CD1c-positive myeloid dendritic cell (primary cell): ENCODE measurements at regions not wholly inside any gene's neighbourhood (a gene's known extent, or its start where the extent isn't known, plus 50 kb on each side); places are given as distances from the start of the nearest gene placed in this dataset.

ENCODE experiments used
- DNase-seq: peaks from one replicate; pipeline ENCODE4 v3.0.0-alpha.2; 2016; ENCODE audit errors: extremely low spot score

DNA sequence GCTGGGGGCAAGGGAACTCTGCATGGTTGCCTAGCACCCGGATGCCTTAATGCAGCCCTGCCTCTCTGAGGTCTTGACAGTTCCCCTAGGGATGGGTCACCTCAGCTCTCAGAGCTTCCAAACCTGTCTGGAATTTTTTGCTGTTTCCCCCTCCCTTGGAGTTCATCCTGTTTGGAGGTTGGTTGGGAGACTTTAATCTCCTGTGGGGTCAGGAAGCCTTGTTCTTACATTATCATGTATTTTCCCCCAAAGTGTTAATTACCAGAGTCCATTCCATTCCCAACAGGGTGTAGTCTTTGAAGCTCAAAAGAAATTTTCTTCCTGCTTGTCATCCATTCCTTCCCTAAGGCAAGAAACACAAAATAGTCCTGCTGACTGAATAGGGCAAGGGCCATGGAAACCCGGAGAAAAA lies 150.3 kb upstream of the SPRY4 start:
- DNase-seq: no peak

DNA sequence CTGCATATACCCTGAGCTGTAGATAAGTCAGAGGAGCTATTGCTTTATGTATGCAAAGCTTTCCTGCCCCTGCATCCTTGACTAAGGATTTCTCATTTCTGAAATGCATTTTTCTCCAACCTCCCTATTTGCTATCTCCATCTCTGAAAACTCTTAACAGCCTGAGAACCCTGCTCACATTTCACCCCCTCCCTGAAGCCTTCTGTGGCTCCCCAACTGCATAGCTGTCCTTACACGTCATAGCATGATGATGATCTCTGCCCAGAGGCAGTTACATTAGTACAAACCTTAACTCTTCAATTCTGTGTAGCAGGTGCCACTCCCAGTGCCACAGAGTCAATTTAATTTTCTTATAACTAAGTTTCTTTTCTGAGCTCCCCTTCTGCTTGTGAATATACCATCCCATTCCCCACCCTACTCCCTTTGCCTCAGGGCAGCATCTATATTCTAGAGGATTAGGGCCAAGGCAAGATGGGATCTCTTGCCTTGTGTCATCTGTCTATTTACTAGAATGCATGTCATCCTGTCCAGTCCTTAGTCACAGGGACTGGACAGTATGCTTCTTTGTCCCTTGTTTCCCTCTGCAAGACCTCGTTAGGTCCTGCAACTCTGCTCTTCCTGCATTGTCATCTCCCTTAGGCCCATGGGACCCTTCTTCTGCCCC lies 149.7 kb upstream of the SPRY4 start:
- DNase-seq: no peak

DNA sequence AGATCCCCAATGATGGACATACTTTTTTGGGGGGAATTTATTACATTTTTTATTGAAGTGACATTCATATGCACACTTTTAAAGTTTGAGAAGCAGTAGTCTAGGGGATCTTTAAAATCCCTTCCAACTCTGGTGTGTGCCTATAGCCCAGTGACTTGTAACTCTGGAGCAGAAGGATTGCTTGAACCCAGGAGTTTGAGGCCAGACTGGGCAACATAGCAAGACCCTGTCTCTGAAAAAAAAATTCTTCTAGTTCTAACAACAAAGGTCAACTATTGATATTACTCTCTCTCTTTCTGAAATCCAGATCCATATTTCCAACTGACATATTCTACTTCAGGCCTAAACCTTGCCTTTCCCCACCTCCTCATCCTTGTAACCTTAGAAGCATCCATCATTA lies 148.2 kb upstream of the SPRY4 start:
- DNase-seq: no peak

DNA sequence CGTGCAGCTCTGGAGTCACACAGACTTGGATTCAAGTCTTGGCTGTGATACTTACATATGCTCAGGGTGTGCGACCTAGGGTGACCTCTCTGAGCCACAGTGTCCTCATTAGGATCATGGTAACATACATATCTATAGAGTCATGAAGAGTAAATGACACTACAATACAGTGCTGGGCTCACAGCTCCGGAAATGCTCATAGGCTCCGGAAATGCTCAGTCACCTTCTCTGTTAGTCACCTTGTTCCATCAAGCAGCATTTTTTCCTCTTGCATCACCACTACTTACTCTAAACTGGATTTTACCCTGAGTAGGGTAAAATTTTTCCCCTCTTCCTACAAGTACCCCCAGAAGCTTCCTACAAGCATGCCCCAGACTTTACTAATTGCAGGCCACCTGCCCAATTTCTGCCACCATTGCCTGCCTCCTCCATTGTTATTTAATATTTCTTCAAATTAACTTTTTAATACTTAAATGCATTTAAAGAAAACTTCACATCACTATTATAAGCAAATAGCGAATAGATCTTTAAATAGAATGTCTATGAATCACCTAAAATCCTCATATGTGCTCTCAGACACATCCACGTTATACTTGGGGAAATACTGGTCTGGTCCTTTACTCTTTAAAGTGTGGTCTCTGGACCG lies 147.6 kb upstream of the SPRY4 start:
- DNase-seq: no peak

DNA sequence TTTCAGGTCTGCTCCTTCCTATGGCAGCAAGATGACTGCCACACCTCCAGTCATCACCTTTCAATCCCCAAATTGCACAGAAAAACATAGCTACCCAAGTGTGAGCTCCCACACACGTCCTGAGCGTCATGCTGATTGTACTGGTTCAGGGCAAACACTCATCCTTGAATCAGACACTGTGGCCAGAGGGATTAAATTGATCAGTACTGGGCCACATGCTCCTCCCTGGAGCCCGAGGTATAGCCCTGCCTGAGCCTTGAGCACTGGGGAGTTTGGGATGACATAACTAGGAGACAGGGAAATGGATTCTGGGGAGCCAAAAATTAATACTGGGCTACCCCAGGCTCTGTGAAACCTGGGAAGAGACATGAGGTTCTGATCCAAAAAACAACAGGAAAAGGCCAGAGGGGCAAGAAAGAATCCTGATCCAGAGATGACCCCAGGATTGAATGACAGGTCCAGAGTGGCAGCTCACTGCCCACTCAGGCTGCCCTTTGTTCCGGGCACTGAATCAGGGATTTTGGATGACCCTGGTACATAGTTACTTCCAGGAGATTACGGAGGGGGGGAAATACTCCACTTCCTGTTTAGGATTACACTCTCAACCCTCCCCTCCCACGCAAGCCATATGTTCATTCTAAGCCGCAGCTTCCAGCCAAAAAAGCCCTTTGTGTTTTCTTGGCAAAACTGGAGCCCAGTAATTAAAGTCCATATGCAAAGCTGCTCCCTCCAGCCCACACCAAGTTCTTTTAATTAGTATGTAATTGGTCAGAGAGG lies 141.6 kb upstream of the SPRY4 start:
- peak; percentile 49 for DNase-seq

DNA sequence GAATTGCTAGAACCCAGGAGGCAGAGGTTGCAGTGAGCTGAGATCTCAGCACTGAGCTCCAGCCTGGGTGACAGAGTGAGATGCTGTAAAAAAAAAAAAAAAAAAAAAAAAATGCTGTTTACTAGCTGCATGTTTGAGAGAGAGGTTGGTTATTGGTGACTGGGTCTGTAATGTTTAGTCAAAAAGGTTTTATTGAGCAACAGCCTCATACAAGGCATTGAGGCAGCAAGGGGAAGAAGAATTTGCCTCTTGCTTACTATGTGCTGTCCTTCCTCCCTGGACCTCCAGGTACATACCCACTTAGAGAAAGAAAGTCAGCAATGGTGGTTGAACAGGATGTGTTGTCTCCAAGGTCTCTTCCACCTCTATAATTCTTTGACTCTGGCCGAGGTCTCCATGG lies 140.7 kb upstream of the SPRY4 start:
- no peak for DNase-seq

DNA sequence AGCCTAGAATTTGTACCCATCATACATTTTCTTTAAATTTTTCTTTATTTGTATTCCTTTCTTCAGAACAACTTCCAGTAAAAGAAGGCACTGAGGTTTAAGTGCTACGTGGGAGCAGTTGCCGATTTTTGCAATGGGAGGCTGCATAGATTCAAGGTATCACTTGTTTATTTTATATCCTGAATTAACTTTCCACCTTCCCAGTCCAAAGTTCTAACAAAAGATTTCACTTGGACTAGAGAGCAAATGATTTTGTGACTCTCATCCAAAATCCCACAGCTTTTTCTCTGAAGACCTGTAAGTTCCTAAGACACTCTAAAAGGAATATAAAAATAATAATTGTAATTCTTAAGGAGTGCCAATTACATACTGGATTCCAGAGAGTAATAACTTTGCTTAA lies 139.1 kb upstream of the SPRY4 start:
- no peak for DNase-seq

DNA sequence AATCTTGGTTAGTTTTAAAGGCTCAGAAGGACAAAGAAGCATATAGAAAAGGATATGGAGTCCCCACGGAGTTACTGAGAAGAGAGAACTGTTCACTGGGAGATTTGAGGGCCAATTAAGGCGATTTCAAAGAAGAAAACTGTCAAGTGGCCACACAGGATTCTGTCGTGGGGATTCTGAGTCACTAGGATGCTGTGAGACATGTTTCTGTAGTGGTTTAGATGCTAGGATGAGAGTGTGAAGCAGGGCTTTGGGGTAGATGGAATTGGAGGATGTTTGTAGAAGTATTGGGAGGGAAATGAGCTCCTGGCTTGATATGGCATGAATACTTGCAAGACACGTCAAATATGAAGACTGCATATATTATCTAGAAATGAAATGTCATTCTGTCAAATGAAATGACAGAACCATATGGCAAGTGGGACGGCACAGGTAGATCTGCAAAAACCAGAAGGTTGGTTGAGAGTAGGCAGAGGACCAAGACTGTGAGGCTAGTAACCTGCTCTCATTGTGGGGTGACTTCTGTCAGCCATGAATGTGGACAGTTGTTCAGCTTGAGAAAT lies 136.3 kb upstream of the SPRY4 start:
- DNase-seq: no peak

DNA sequence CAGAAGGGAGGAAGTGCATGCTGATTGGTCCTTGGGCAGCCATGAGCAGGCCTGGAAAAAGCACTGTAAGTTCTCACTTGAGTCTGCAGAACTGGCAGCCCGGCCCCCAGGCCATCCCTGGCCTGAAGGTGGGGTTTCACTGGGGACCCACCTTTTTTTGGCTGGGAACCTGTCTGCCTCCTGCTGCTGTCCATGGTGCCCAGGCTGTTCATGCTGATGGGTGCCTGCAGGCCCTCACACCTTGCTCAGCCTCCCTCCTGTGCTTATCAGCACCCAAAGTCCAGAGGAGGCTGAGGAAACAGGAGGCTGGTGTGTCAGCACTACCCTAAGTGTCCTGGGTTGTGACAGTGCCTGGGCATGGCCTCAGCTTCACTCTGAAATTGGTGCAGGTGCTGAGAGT lies 134.4 kb upstream of the SPRY4 start:
- no peak for DNase-seq

DNA sequence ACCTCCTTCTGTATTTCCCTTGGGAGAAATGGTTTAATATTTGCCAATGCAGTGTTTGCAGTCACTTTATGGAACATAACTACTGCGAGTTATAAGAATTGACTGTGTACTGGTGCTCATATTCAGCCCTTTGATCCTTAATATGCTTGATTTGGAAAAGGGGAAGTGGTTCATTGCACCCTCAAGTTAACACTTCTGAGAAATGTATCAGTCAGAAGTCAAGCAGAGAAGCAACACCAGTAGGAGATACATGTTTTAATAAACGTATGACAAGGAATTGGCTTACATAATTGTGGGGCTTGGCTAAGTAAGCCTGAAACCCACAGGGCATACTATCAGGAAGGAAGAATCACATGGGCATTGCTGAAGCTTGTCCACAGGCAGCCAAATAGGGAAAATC lies 131.0 kb upstream of the SPRY4 start:
- DNase-seq: peak; percentile 58

DNA sequence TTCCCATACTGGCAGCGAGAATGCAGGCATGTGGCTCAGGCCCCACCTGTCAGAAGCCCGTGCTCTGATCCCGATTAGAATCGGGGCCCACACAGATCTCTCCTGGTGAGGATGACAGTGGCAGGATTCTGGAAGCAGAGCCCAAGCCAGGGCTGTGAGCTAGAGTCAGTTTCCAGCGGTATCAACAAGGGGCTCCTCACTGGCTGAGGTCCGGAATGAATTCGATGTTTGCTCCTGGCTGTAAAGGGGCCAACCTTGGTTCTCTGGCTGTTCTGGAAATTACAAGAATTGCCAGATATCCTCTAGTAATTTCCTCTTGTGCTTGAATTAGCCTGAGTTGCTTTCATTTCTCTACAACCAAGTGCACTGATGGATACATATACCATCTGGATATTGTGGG lies 129.1 kb upstream of the SPRY4 start:
- no peak for DNase-seq

DNA sequence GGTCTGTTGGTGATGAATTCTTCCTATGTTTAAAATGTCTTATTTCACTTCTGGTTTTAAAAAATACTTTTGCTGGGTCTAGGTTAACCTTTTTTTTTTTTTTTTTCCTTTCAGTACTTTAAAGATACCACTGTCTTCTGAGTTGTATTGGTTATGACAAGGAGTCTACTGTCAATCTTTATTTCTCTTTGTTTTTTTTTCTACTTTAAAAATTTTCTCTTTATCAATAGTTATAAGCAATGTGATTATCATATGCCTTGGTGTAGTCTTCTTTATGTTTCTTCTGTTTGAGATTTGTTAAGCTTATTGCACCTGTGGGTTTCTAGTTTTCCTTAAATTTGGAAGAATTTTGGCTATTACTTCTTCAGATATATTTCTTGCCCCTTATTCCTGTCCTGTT lies 125.6 kb upstream of the SPRY4 start:
- DNase-seq: no peak

DNA sequence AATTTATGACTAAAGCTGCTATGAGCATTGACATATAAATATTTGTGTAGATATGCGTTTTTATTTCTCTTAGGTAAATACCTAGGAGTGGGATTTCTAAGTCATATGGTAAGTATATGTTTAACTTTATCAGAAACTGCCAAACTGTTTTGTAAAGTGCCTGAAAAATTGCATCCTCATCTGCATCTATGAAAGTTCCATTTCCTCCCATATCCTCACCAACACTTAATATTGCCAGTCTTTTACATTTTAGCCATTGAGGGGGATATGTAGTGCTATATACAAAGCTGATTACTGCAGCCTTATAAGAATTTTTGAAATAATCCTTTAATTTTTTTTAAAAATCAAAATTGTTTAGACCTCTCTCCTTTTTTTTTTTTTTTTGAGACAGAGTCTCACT lies 123.1 kb upstream of the SPRY4 start:
- no peak for DNase-seq

DNA sequence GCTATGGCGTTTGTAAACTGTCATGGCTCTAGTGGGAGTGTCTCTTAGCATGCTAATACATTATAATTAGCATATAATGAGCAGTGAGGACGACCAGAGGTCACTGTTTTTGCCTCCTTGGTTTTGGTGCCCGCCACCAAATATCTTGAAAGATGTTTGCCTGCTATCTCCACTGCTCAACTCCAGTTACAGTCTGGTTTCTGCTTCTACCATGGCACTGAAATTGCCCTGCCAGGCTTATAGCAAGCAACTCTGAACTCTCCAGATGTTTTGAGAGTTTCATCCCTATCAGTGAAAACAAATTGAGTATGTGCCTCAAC lies 122.1 kb upstream of the SPRY4 start:
- no peak for DNase-seq

DNA sequence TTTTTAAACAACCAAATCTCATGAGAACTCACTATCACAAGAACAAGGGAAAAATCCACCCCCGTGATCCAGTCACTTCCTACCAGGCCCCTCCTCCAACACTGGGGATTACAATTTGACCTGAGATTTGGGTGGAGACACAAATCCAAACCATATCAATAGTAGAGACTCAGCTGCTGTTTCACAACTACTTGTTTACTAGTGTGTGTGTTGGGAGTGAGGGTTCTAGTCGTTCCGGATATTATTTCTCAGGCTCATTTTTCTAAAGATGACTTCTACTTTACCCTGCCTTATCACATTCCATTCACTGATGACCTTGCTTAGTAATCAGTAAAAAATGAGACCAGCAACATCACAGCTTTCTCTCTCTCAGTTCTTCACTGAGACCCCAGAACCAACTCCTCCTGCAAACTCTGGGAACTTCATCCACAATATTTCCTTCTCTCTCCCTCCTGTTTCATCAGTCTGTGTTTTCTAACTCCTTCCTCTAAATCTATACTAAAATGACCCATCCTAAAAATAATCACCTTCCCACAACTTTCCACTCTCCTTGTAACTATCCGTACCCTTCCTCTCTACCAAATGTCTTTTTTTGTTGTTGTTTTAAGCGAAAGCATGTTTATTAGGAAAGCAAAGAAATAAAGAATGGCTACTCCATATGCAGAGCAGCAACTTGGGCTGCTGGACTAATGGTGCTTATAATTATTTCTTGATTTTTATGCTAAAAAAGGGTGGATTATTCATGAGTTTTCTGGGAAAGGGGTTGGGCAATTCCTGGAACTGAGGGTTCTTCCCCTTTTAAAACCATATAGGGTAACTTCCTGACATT lies 121.5 kb upstream of the SPRY4 start:
- DNase-seq: peak; percentile 47

DNA sequence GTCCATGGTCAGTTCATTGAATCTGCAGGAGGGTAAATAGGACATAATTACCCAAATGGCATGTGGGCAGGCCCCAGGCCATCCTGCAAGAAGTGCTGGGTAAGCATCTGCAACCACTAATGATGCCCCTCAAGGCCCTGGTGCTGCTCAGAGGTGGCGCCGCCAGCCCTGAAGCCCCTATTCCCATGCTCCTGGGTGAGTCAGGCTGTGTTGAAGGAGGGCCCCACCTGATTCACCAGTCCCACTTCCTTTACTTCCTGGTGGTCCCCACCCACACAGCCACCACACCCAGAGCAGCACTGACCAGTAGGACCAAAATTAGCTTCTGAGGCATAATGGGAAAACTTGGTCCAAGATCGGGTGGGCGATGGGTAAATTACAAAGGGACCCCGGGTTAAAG lies 120.4 kb upstream of the SPRY4 start:
- no peak for DNase-seq

DNA sequence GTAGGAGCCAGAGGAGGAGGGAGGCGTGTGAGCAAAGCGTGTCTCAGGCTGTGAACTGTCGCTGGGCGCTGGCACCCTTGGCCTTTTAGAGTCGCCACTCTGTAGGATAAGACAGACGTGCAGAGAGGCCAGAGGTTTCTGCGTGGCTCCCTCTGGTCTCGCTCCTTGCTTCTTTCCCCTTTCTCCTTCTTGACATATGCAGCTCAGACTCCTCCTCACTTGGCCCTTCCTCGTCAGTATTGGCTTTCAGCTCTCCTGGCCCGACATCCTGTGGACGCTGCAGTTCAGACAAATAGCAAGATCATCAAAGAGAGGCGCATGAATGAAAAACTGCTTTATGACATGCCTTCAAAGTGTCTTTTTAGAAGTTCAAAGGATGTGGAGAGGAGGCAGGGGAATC lies 116.8 kb upstream of the SPRY4 start:
- no peak for DNase-seq

DNA sequence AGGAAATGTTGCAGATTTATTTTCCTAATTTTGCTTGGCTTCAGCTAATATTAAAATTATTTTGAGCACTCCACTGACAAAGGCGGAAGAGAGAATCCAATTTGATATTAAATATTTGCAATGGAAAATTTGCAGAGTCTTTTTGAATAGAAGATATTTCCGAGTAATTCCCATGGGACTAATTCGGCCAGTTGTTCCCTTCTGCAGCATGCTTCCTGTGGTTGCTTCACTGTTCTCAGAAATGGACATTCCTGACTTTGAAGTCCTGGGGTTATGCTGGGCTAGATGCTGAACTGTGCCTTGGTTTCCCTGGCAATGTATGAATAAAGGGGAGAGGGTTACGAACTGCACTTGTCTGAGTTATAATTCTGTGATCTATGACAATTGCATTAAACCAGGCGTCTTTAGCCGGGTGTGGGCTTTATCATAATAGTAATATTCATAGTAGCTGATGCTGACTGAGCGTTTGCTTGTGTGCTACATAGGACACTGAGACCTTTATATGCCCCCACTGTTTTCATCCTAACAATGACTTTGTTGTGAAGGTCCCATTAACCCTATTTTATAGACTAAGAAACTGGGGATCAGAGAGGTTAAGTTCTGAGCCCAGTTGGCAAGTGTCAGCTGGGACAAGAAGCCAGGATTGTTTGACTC lies 114.5 kb upstream of the SPRY4 start:
- no peak for DNase-seq

DNA sequence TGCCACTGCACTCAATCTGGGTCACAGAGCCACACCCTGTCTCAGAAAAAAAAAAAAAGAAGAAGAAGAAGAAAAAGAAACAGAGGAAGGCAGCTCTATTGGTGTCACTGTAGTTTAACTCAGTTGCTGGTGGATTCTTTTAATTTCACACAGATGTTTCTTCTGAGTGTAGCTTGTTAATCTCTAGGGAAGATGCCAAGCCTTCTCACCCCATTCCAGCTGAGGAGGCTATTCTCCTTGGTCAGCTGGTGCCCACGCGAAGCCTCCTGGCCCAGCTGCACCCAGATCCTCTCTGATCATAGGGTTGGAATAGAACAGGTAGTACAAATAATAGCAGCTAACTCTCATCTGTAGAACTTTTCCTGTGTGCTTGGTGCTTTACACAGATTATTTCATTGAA lies 113.8 kb upstream of the SPRY4 start:
- DNase-seq: no peak

DNA sequence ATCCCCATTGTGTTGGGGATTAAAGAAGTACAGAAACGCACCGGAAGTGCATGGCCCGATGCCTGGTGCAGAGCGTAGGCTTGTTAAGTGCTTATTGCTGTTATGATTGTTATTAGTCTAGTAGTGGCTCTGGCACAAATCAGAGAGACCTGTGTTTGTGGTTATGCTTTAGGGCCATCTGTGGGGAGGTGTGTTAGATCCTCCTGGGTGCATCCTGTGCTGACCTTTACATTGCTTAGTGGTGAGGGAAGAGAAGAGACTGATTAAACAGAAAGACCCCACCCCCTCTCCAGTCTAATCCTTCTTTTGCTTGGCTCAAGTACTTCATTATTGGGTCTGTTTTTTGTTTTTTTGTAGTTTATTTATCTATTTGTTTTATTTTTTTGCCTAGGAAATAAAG lies 112.7 kb upstream of the SPRY4 start:
- DNase-seq: no peak

DNA sequence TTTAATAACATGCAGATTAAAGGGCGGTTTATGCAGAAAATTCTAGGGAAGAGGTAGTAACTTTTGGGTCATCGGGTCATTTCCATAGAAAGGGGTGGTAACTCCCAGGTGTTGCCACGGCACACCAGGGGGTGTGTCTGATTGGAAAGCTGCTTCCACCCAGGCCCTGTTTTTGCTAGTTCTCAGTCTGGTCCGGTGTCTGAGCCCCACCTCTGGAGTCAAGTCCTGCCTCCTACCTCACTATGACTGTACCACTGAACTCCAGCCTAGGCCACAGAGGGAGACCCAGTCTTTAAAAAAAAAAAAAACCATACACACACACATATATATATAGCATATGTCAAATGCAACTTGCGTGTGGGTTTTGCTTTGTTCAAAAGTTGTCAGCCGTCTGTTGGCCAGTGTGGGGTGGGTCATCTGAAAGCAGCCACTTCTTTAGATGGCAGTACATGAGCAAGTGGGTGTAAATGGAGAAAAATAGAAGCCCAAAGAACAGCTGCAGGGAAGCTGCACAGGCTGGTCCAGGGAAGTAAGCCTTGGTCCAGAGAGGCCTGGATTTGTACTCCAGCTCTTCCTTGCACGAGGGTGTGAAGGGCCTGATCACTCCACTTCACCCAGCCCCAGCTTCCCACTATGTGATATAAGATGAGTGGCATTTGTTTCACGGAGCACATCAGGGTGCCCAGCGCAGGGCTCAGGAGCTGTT lies 110.7 kb upstream of the SPRY4 start:
- DNase-seq: no peak
